ENCODE measurements at regions not wholly inside any gene's neighbourhood (a gene's known extent, or its start where the extent isn't known, plus 50 kb on each side); places are given as distances from the start of the nearest gene placed in this dataset.

DNA sequence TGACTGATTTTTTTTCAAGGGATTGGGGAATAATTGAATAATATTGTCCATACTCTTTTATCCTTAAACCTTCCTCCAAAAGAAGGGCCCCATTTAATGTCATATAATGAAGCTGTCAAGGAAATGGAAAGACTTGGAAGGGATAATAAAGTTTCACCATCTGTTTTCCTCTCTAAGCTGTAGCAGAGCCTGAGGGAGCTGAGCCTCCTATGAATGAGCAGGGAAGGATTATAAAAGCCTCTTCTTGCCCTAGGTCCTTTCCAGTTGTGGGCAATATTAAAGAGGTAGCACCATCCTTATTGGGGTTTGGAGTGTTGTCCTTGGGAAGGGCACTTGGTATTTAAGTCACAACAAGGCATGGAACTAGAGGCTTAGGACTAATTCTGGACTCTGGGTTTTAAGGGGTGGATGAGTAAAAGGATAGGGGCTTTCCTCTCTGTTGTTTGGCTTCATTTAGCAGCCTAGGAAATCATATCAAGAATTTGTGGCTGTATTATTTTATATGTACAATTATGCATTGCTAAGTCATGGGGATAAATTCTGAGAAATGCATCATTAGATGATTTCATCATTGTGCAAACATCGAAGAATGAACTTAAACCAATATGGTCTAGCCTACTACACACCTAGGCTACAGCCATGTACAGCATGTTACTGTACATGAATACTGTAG lies 408.5 kb upstream of the DCN start:
- no peak overlapping the region for H3K27ac Mint-ChIP-seq
- DNase-seq (ENCODE audit: extremely low spot score, unreplicated experiment): no peak
- H3K4me3 Mint-ChIP-seq: no peak overlapping the region
- H3K36me3 Mint-ChIP-seq: no peaks in the 10 kb centered on the region
- H3K27me3 Mint-ChIP-seq: no peaks in the 10 kb centered on the region
- TF ChIP-seq, protein P1, sequence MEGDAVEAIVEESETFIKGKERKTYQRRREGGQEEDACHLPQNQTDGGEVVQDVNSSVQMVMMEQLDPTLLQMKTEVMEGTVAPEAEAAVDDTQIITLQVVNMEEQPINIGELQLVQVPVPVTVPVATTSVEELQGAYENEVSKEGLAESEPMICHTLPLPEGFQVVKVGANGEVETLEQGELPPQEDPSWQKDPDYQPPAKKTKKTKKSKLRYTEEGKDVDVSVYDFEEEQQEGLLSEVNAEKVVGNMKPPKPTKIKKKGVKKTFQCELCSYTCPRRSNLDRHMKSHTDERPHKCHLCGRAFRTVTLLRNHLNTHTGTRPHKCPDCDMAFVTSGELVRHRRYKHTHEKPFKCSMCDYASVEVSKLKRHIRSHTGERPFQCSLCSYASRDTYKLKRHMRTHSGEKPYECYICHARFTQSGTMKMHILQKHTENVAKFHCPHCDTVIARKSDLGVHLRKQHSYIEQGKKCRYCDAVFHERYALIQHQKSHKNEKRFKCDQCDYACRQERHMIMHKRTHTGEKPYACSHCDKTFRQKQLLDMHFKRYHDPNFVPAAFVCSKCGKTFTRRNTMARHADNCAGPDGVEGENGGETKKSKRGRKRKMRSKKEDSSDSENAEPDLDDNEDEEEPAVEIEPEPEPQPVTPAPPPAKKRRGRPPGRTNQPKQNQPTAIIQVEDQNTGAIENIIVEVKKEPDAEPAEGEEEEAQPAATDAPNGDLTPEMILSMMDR (conservative IDR thresholded peaks at IDR 0.05): no peak
- no peaks in the 10 kb centered on the region for H3K4me1 Mint-ChIP-seq (ENCODE audit: unreplicated experiment)
- H3K9me3 Mint-ChIP-seq: no peaks in the 10 kb centered on the region

DNA sequence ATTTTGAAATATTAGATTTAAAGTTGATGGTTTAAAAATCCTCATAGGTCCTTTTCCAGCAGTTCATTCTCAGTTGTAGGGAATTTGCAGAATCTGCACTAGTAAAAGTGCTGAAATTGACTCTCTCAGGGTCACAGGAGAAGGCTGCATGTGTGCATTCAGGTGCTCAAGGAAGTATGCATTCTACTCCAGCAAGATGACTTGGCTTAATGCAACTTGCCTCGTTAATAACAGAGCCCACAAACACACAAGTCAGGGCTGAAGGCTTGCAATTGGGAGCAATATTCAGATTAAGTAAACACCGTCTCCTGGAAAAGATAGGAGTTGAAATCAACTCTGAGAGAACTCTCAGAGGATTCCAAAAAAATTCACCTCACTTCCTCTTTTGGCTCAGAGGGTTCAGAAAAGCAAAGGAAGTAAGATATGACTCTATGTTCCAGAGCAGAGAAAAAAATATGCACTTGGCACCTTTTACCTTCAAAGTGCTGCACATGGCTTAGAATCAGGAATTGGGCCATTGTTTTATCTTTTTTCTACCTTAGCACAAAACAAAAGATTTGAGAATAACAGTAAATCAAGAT lies 406.3 kb upstream of the DCN start:
- TF ChIP-seq, protein P1 (conservative IDR thresholded peaks at IDR 0.05): no peak
- no peaks in the 10 kb centered on the region for H3K4me1 Mint-ChIP-seq (ENCODE audit: unreplicated experiment)
- no peaks in the 10 kb centered on the region for H3K36me3 Mint-ChIP-seq
- H3K9me3 Mint-ChIP-seq: no peaks in the 10 kb centered on the region
- DNase-seq (ENCODE audit: extremely low spot score, unreplicated experiment): no peak
- H3K27me3 Mint-ChIP-seq: no peaks in the 10 kb centered on the region
- H3K4me3 Mint-ChIP-seq: no peak overlapping the region
- H3K27ac Mint-ChIP-seq: no peak overlapping the region

DNA sequence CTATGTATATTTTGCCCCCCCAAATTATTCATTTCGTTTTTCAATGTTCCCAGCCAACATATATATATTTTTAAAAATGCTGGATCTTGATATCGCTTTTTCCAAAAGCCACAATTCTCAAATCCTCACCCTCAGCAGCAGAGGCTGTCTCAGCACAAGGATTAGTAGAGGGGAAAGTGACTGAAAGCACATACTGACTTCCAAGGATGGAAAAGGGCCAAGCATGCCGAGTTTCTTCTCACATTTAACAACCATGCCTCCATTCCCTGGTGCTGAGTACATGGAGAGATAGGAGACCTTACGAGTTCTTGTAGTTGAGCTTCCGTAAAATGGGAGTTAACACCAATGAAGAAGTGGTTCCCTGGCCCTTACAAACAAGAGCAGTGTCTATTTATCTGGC lies 403.4 kb upstream of the DCN start:
- TF ChIP-seq, protein P1 (conservative IDR thresholded peaks at IDR 0.05): no peak
- Mint-ChIP-seq H3K36me3 (no peaks in the 10 kb centered on the region), H3K4me1 (ENCODE audit: unreplicated experiment) (no peaks in the 10 kb centered on the region), H3K27ac (no peak overlapping the region), H3K9me3 (no peaks in the 10 kb centered on the region), H3K4me3 (no peak overlapping the region), H3K27me3 (no peaks in the 10 kb centered on the region)
- DNase-seq (ENCODE audit: extremely low spot score, unreplicated experiment): no peak

DNA sequence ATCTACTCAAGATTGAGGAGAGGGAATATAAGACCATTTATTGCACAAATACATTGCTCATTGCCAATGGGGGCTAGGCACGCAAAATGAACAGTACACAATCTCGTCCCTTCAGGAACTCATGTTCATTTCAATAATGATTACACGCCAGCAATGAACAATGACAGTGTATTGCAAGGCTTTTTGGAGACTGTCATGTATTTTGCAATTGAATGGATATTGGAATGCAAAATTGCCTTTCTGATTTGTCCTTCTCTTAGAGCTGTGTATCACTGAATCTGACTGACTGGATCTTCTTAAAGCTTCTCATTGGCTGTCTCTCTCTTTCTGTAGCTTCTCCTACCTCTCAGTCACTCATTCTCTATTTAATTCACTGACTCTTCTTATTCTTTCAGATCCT lies 400.2 kb upstream of the DCN start:
- Mint-ChIP-seq H3K9me3 (no peaks in the 10 kb centered on the region), H3K4me1 (ENCODE audit: unreplicated experiment) (peaks cover 21% of the 10 kb centered on the region), H3K27me3 (no peaks in the 10 kb centered on the region), H3K27ac (no peak overlapping the region), H3K4me3 (no peak overlapping the region), H3K36me3 (no peaks in the 10 kb centered on the region)
- TF ChIP-seq, protein P1 (conservative IDR thresholded peaks at IDR 0.05): no peak
- no peak for DNase-seq (ENCODE audit: extremely low spot score, unreplicated experiment)

DNA sequence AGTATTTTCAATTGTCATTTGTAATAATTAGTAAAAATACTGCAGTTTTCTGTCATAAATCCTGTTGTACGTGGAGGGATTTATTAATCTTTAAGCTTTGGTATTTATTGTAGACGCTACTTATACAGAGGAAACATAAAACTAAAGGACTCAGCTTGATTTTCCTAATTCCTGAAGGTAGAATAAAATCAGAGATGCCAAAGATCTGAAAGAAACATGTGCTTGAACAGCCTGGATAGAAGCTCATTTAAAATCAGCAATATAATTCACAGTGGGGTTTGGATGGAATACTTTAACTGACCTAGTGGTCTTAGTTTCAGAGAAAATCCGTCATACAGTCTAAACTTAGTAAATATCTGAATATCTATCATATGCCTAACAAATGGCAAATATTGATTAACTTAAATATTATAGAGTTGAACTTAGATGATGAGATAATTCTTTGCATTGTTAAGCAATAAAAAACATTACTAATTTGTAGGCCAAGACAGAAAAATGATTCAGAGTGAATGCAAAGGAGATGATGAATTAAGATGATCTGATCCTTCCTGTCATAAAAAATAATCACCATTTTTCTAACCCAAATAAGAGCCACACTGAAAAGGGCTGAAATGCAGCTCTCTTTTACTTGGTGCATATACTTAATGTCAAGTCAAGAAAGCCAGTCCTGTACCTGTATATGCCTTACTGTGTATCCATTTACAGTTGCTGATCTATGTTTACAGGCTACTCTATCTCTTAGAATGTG lies 397.1 kb upstream of the DCN start:
- no peak overlapping the region for H3K4me3 Mint-ChIP-seq
- no peaks in the 10 kb centered on the region for H3K27me3 Mint-ChIP-seq
- no peaks in the 10 kb centered on the region for H3K9me3 Mint-ChIP-seq
- peaks cover 27% of the 10 kb centered on the region for H3K4me1 Mint-ChIP-seq (ENCODE audit: unreplicated experiment)
- H3K27ac Mint-ChIP-seq: no peak overlapping the region
- TF ChIP-seq, protein P1 (conservative IDR thresholded peaks at IDR 0.05): no peak
- DNase-seq (ENCODE audit: extremely low spot score, unreplicated experiment): no peak
- no peaks in the 10 kb centered on the region for H3K36me3 Mint-ChIP-seq
